ENCODE measurements at regions not wholly inside any gene's neighbourhood (a gene's known extent, or its start where the extent isn't known, plus 50 kb on each side); places are given as distances from the start of the nearest gene placed in this dataset.

- DNase-seq: no peak
These were observed 198.4 kb upstream of the RASA1 start for GRCh38 chr5:87069311-87069710.

- no peak for DNase-seq
These were observed 197.6 kb upstream of the RASA1 start for GRCh38 chr5:87069974-87070608.

- DNase-seq: no peak
These were observed 193.6 kb upstream of the RASA1 start for GRCh38 chr5:87074072-87074471.

- DNase-seq: no peak
These were observed 192.6 kb upstream of the RASA1 start for GRCh38 chr5:87074934-87075541.

- no peak for DNase-seq
These were observed 191.3 kb upstream of the RASA1 start for GRCh38 chr5:87076411-87076810.

GRCh38 chr5:87076931-87077330 is 190.8 kb upstream of the RASA1 start:
- no peak for DNase-seq

- DNase-seq: no peak
These were observed 188.5 kb upstream of the RASA1 start for GRCh38 chr5:87079219-87079618.

GRCh38 chr5:87081016-87081415 is 186.7 kb upstream of the RASA1 start:
- no peak for DNase-seq

GRCh38 chr5:87081511-87082372 is 185.9 kb upstream of the RASA1 start:
- no peak for DNase-seq

- no peak for DNase-seq
These were observed 173.3 kb upstream of the RASA1 start for GRCh38 chr5:87094347-87094746.

GRCh38 chr5:87094833-87095232 is 172.8 kb upstream of the RASA1 start:
- no peak for DNase-seq

- no peak for DNase-seq
These were observed 171.9 kb upstream of the RASA1 start for GRCh38 chr5:87095787-87096186.

- DNase-seq: no peak
These were observed 170.0 kb upstream of the RASA1 start for GRCh38 chr5:87097664-87098063.

GRCh38 chr5:87099291-87099839 is 168.3 kb upstream of the RASA1 start:
- no peak for DNase-seq

GRCh38 chr5:87099968-87100367 is 167.7 kb upstream of the RASA1 start:
- no peak for DNase-seq

GRCh38 chr5:87101321-87101720 is 166.4 kb upstream of the RASA1 start:
- no peak for DNase-seq

- DNase-seq: no peak
These were observed 164.8 kb upstream of the RASA1 start for GRCh38 chr5:87102841-87103240.

GRCh38 chr5:87103616-87104287 is 163.9 kb upstream of the RASA1 start:
- no peak for DNase-seq

- no peak for DNase-seq
These were observed 162.1 kb upstream of the RASA1 start for GRCh38 chr5:87105577-87105976.

- no peak for DNase-seq
These were observed 157.9 kb upstream of the RASA1 start for GRCh38 chr5:87109746-87110145.

- DNase-seq: no peak
These were observed 157.0 kb upstream of the RASA1 start for GRCh38 chr5:87110721-87111120.

- no peak for DNase-seq
These were observed 153.8 kb upstream of the RASA1 start for GRCh38 chr5:87113861-87114260.

GRCh38 chr5:87114631-87115030 is 153.1 kb upstream of the RASA1 start:
- no peak for DNase-seq

Data from right forelimb (tissue), 1 donor.